ENCODE measurements at regions not wholly inside any gene's neighbourhood (a gene's known extent, or its start where the extent isn't known, plus 50 kb on each side); places are given as distances from the start of the nearest gene placed in this dataset.
"Not testable (repeated sequence)": the region's sequence is repeated elsewhere in the genome, so short reads cannot be mapped to it uniquely, and the experiment has no call there.

DNA sequence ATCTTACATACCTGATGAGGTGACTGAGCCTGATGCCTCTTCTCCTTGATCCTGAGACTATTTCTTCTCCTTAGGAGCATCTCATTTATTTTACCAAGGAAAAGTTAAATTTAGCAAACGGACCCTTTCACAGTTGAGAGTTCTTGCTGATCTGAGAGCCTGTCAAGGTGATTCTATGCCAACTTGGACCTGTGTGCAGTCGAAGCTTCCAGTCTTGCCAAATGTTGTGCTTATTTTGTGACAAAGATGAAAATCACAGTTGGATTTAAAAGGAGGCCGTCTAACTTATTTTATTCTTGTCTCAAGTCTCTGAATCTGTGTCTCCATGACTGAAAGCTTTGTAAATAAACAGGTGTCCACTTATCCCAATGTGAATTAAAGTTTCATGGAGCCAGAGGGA lies 296.3 kb upstream of the EPHA3 start:
- no peak for DNase-seq

DNA sequence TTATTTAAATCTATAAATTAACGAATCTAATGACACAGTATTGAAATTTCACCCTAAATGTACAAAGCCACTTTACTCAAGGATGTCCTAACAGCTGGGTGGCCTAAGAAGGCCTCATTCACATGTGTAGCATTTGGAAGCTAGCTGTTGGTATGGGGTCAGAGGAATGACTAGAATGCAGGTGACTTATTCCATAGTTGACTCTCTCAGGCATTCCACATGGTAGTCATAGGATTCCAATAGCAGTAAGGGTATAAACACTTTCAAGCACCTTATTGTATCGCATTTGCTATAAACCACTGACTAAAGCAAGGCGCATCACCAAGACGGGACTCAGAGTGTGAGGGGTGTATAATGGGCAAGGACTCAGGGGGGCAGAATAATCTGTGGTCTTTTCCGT lies 294.8 kb upstream of the EPHA3 start:
- peak; percentile 34 for DNase-seq

DNA sequence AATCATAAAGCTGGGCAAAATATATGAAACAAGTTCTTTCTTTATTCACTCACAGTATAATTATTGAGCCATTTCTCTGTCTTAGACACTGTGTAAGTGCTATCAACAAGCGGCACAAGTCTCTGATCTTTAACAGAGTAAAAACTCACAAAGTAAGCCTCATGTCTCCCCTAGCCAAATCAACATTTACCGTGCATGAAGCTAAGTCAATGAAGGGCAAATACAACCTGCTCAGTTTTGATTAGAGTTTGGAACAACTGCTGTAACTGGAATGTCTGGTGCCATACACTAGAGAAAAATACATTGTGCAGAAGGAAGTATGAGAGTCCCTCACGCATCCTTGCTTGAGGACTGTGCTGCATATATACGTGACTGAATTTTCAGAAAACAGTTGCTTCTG lies 291.0 kb upstream of the EPHA3 start:
- DNase-seq, result no peak

DNA sequence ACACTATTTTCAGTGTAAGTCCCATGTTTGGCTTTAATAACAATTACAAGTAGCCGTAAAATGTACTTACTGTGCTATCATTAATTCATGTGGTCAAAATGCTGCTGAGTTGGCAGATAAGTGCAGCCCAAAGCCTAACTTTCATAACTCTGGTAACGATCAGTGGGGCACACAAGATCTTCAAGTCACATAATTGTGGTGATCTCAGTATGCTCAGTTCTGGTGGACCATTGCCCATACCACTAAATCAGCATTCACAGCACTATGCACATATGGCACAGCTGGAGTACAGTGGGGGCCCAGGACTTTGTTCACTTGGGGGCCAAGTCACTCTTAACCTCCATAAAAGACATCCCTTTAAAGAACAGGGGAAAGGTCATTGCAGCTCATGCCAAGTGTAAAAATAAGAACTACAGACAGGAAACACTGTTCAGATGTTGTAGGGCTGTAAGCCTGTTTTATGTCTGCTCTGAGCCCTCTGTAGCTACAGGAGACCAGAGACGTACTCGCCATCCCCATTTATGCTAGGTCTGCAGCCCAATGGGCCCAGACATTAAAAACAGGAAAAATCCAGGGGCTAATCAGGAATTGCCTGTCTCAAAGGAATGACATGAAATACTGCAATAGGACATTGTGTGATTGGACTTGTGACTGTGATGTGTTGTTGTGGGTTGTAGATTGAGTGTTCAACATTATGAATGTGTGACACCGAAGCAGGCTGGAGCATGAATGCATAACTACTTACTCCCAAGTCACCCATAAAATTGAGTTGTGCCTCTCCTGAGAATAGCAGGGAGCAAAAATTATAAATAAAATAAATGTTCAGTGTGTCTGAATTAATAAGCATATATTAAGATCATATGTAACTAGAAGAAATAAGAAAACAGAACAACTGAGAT lies 282.5 kb upstream of the EPHA3 start:
- peak; percentile 66 for DNase-seq

DNA sequence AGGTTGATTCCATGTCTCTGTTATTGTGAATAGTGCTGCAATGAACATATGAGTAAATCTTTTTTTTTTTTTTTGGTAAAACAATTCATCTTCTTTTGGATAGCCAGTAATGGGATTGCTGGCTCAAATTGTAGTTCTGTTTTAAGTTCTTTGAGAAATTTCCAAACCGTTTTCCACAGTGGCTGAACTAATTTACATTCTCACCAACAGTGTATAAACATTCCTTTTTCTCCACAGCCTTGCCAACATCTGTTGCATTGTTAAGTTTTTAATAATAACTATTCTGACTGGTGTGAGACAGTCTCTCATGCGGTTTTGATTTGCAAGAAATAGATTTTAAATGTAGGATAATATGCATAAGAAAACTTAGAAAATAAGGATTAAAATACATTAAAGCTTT lies 279.0 kb upstream of the EPHA3 start:
- DNase-seq, result peak; percentile 84

DNA sequence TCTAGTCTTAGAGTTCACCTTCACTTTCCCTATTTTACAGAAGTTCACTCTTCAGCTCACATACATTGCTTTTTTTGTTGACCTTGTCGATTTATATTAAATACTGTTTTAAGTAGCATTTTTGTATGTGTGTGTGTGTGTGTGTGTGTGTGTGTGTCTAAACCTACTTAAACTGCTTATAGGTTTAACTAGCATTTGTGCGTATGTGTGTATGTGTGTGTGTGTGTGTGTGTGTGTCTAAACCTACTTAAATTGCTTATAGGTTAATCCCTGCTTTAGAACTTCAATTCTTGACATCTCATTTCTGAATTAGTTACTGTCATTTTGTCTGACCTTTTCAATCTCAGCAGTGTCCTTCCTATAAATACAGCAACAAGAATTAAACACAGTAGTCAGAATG lies 254.8 kb upstream of the EPHA3 start:
- no peak for DNase-seq

DNA sequence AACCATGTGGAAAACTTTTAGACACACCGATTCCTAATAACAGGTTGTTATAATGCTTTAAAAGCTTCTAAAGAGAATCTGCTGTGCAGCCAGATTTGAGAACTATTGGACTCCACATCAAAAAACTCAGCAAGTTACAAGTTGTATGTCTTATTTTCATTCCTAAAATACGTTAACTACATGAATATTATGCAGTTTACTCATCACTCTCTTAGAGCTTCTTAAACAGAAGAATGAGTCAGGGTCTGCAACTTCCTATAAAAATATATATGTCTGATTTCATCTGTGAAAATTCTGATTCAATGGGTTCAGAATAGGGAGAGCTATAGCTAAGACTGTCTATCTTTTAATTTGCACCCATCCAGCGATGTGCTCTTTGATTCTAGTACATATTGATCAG lies 244.2 kb upstream of the EPHA3 start:
- peak; percentile 76 for DNase-seq

DNA sequence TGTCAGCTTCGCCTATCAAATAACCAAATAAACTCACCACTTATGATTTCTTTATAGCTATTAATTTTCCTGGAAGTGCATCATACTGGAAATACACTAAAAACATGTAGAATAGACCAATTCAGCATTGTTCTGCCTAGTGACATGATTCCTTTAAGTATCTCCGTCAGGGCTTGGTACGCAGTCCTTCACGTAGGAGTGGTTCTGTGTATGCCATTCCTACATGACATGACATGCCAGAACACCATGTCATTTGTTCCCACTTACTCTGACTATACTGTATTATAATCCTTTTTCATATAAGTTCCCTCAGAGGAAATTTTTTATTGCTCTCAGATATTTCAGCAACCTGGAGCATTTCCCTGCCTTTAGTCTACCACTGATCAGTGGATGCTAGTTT lies 230.7 kb upstream of the EPHA3 start:
- DNase-seq, result no peak

DNA sequence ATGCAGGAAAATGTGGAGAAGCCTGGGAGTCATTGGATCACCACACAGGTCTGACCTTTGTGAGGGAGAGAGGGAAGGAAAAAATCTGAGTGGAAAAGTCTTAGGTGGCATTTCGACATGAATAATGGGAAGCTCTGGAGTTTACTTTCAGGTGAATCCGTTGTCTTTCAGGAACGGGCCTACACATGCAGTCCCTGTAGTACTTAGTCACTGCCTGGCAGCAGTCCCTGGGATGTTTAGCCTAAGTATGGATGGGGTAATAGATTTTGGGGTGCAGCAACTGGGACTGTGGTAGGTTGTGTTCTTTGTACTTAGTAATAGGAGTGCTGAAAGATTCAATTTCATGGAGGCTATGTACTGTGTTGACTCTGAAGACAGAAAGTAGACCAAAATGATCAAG lies 227.5 kb upstream of the EPHA3 start:
- DNase-seq, result no peak

DNA sequence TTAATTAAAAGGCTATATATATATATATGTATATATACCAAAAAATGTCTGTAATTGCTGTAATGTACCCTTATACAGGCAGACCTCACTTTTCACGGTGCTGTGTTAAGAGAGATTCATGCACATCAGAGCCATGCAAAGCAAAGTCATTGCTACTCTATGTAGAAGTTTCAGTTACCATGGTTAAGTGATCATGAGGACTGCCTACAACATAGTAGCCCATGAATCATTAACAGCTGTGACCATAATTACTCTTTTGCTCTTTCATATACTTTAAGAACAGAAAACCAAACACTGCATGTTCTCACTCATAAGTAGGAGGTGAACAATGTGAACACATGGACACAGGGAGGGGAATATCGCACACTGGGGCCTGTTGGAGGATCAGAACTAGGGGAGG lies 225.3 kb upstream of the EPHA3 start:
- DNase-seq, result no peak

DNA sequence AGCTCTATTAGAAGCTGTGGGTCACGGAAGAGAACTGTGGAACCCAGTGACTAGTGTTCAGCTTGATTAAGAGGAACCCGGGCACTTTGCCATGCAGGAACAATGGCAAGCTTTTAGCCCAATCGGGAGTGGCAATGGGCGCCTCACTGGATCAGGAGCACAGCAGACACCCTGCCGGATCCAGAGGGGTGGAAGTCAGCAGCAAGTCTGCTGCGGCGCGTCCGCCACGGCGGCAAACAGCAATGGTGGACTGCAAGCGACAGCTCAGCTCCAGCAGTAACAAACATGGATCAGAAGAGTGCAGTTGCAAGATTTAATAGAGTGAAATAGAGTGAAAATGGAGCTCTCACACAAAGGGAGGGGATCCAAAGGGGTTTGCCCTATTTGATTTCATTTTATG lies 220.8 kb upstream of the EPHA3 start:
- not testable (repeated sequence) for DNase-seq

DNA sequence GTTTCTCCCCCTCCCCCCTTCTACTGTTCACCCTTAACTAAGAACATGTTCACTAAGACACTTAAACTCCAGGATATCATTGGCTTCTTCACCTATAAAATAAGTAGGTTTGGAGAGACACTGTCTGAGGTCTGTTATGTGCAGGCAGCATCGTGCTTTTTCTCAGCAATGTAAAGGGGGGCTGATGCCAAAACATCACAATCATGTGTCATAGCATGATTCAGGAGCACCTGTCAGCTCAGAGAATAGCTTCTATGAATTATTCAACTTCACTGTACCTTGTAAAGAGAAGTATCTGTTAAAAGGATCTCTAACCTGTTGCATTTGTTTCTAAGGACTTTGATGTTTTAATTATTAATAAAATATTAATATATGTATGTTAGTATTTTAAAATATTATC lies 211.4 kb upstream of the EPHA3 start:
- no peak for DNase-seq

DNA sequence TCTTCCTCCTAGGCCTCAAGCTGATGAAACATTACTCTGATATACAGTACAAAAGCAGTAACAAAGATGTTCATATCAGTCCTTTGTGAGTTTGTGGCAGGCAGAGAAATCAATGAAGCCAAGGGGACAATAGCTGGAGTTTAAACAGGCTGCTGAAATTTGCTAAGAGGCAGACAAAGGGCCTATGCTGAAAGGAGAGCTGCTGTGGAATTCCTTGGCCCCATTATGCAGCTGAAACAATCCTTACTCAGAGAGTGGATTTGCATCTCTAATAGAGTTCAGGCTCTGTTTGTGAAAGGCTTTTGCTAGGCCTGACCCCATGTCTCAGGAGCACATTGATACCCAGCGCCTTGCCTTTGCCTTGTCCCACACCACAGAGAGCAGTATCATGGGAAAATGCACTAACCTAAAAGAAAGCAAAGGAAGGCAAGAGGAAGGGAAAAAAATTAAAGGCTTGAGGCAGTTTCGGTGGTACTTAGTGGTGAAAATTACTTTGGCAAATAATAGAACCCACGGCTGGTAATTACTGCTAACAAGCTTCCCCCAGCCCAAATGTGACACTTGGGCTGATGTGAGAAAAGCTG lies 195.0 kb upstream of the EPHA3 start:
- DNase-seq, result no peak

DNA sequence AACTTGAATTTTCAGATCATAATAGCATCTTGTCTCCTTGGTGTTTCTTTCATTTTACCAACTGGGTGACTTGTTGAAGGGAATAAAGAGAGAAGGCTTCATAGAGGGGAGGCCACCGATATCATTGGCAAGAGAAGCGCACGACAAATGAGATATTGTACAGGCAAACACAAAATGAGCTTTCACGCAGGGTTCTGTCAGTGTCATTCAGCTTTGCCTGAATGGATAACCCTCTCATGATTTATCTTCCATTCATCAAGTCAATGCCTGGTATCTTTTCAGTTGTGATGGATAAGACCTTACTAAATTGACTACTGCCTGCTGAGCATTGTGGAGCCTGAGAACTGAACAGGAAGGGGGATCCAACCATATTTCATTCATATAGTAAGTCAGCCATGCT lies 188.6 kb upstream of the EPHA3 start:
- no peak for DNase-seq

DNA sequence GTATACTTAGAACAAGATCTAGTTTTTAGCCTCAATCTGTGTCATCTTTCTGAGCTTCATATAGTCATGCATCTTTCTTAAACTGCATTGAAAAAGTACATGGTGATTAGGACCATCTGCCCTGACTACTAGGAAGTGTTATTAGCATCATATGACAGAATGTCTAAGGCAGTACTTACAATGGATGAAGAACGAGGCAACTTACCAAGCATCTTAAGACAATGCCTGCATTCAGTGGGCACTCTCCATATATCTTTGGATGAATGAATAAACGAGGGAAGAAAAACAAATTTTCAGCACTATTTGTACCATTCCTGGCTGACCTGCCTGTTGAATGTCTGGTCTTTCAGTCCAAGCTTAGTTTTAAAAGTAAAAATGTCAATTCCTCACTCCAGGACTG lies 185.4 kb upstream of the EPHA3 start:
- no peak for DNase-seq

DNA sequence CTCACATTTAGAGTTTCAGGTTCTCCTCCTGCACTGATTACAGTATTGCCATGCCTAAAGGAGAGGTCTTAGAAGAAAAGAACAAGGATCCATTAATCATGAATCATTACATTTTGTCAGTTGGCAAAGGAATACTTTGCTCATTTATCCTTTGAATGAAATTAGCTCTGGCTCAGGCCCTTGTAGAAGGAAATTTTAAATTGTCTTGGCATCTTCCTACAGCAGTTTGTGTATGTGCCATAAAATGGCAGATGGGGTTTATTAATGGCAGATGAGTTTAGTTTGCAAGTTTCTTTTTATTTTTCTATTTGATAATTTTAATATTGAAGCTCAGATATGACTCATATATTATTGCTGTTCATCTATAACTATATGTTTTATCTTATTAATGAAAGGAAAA lies 181.2 kb upstream of the EPHA3 start:
- DNase-seq, result no peak

DNA sequence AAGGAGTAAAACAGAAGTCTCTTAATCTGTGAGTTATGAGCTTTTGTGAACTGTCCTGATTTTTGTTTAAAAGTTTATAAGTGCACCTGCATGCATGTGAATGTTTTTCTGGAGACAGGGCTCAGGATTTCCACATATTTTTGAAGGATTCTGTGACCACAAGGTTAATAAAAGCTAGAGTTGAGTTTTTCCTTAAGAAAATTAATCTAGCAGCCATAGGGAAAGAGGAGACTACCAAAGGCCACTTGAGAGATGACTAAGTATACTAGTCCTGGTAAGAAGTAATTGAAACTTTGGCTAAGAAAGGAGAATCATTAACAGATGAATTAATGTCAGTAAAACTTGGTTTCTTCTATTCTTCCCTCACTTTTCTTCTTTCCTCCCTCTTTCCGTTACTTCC lies 176.8 kb upstream of the EPHA3 start:
- no peak for DNase-seq

DNA sequence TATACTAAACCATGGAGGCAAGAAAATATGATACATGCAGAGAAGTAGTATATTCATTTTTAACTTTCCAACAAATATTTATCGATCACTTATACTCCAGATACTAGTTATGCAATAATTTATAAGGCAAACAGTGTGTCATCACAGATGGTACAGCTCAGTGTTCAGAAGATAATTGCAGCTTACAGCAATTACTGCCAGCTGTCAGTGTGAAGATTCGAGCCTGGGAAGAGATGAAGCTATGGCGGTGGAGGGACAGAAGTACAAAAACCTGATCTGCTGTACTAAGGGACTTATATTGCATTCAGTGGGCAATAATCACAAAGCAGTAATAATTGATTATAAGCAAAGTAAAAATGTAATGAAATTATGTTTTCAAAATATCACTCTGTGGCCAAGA lies 170.6 kb upstream of the EPHA3 start:
- DNase-seq, result no peak

DNA sequence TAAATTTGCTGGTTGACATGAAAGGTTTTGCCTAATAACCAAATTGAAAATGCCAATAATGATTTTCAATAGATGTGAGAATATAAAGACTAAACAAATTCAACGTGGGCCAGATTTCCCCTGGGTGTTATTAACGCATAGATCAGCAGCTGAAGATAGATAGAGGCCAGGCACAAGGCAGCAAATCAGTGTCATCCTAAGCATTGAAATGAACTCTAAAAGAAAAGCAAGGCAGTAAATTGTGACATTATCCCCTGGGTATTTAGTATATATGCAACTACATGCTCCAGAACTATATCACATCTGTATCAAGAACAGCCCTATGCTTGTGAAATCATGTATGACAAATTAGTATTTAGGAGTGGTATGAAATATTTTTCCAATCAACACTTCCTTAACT lies 167.1 kb upstream of the EPHA3 start:
- DNase-seq, result no peak

DNA sequence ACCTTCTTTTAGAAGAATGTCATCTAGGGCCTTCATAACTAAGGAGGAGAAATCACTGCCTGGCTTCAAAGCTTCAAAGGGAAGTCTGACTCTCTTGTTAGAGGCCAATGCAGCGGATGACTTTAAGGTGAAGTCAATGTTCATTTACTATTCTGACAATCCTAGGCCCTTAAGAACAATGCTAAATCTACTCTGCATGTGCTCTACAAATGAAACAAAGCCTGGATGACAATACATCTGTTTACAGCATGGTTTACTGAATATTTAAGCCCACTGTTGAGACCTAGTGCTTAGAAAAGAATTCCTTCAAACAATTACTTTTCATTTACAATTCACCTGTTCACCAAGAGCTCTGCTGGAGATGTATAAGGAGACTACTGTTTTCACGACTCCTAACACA lies 160.4 kb upstream of the EPHA3 start:
- DNase-seq, result no peak

DNA sequence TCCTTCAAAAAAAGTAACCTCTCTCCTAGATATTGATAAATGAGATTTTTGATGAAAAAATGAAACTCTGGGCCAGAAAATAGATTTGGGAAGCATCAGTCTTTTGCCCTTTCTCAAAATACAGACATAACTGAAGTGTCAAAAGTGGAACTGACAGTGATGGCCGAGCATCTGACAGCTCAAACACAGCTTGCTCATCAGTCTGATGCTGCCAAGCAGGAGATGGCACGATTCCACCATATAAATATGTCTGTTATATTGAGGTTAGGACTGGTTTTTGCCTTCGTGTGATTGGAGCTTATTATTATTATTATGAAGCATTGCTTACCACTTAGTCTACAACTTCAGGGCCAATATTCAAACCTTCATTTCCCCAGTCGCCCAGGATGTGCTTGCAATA lies 152.6 kb upstream of the EPHA3 start:
- DNase-seq, result no peak

DNA sequence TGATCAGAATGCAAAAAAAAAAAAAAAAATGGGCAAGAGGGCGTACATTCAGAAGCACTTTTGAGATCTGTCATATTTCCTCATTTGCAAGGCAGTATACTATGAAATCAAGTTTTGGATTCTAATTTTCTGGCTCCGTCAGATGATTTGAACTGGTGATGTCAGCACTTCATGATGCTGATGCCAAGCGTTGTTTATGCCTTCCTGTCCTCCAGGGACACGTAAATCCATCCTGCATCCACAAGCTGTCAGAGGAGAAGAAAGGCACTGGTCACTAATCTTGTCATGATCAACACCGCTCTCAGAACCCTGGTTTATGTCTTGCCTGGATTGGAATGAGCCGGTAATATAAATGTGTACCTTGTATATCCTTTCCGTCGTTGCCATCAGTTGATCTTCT lies 152.1 kb upstream of the EPHA3 start:
- no peak for DNase-seq

DNA sequence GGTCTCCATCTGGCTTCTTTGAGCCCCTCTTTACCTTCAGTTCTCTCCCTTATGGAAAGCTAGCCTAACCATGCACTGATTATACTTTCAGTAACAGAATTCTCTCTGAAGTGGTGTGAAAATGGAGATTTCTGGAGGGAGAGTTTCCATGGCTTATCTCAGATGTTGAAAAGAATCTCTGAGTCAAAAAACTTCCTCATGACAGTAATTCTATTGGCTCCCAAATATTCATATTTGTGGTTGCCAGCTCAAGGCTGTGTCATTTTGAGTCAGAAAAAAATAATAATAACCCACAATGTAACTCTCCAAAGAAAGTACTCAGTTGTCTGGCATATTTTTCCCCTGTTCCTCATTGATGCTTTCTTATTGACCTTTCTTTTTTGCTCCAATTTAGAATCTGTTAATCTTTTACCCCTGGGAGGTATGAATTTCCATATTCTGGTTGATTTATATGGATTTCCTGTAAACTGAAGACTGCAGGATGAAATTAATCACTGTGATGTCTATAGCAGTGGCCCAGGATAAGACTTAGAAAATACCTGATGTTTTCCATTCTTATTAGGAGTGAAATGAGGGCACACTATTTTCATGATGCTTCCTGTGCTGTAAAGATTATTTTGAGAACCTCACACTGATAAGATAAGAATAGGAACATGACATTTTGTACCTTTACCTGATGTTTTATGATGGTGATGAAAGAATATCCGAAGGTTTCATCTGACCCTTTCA lies 149.5 kb upstream of the EPHA3 start:
- peak; percentile 94 for DNase-seq

DNA sequence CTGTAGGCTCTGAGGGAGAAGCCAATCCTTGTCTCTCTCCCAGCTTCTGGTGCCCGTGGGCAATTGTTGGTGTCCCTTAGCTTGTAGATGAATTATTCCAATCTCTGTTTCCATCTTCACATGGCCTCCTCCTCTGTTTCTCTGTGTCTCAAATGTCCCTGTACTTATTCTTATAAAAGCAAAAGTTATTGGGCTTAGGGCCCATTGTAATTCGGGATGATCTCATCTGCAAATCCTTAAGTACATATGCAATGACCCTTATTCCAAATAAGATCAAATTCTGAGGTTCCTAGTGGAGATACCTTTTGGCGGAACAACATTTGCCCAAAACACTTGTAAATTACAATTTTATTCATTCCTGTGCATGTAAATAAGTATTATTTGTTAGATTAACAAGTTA lies 147.4 kb upstream of the EPHA3 start:
- no peak for DNase-seq

Data from fibroblast of skin of abdomen (primary cell).